H1 (cell line): ENCODE measurements at regions not wholly inside any gene's neighbourhood (a gene's known extent, or its start where the extent isn't known, plus 50 kb on each side); places are given as distances from the start of the nearest gene placed in this dataset.

Experiments used
- CHD1 ChIP-seq: IDR thresholded peaks from 2 replicates; pipeline ENCODE4 v1.6.1; 2012; ENCODE audit warnings: low read depth, low read length, improper control_type of control experiment
- CHD7 ChIP-seq: fragments of 300-600 bp; sonication (generic); IDR thresholded peaks from 2 replicates; pipeline ENCODE4 v1.7.1; 2012; ENCODE audit warnings: low read length, moderate library complexity, mild to moderate bottlenecking, inconsistent platforms; ENCODE audit not compliant: insufficient replicate concordance
- HDAC2 ChIP-seq, 2 experiments: fragments of 300-600 bp in 1 of 2; sonication (generic) in 1 of 2; IDR thresholded peaks; 2 replicates each; pipeline ENCODE4 v1.6.1; 2011 to 2012; ENCODE audit warnings: low read depth in 2 of 2, low read length in 2 of 2, mild to moderate bottlenecking in 2 of 2, moderate library complexity in 2 of 2, borderline replicate concordance in 1 of 2, inconsistent platforms in 1 of 2

GRCh38 chr3:144760831-144761230, 789.2 kb downstream of the DIPK2A start (continued):
- no peak for TF ChIP-seq CHD7
- TF ChIP-seq HDAC2 (IDR thresholded peaks at IDR 0.05; ENCODE audit: borderline replicate concordance in 1 of 2, low read depth in 2 of 2, low read length in 2 of 2) = no peak
- TF ChIP-seq CHD1 = no peak
